Parathyroid adenoma (tissue), 2 donors: ENCODE measurements at regions not wholly inside any gene's neighbourhood (a gene's known extent, or its start where the extent isn't known, plus 50 kb on each side); places are given as distances from the start of the nearest gene placed in this dataset.

Experiments
- H2AFZ ChIP-seq: fragments of 300-600 bp; sonication (generic); one replicate; pipeline ENCODE4 v1.7.0; 2017; ENCODE audit warnings: antibody characterized with exemption, mild to moderate bottlenecking
- H3K27ac ChIP-seq: fragments of 300-600 bp; sonication (generic); one replicate; pipeline ENCODE4 v1.7.0; 2017
- H3K27me3 ChIP-seq: fragments of 300-600 bp; sonication (generic); one replicate; pipeline ENCODE4 v1.7.0; 2017; ENCODE audit warnings: low read length; ENCODE audit not compliant: control insufficient read depth, insufficient read depth
- H3K36me3 ChIP-seq: fragments of 300-600 bp; sonication (generic); one replicate; pipeline ENCODE4 v1.7.0; 2017; ENCODE audit warnings: low read length; ENCODE audit not compliant: control insufficient read depth, insufficient read depth
- H3K4me1 ChIP-seq: fragments of 300-600 bp; sonication (generic); one replicate; pipeline ENCODE4 v1.7.0; 2017; ENCODE audit warnings: control low read depth
- H3K4me2 ChIP-seq: fragments of 300-600 bp; sonication (generic); one replicate; pipeline ENCODE4 v1.7.0; 2017; ENCODE audit warnings: low read length
- H3K4me3 ChIP-seq: fragments of 300-600 bp; sonication (generic); one replicate; pipeline ENCODE4 v1.7.0; 2017; ENCODE audit warnings: low read depth, low read length
- H3K79me2 ChIP-seq: fragments of 300-600 bp; sonication (generic); one replicate; pipeline ENCODE4 v1.7.0; 2017; ENCODE audit warnings: control low read depth
- H3K9ac ChIP-seq: fragments of 300-600 bp; sonication (generic); one replicate; pipeline ENCODE4 v1.7.0; 2017; ENCODE audit warnings: mild to moderate bottlenecking
- H3K9me3 ChIP-seq: fragments of 300-600 bp; sonication (generic); one replicate; pipeline ENCODE4 v1.7.0; 2017; ENCODE audit warnings: low read length; ENCODE audit not compliant: control insufficient read depth
- CTCF ChIP-seq: fragments of 300-600 bp; sonication (generic); IDR thresholded peaks from one replicate; pipeline ENCODE4 v1.7.0; 2017; ENCODE audit warnings: antibody characterized with exemption, mild to moderate bottlenecking
- donor health status: primary hyperparathyroidism.

- Histone ChIP-seq H3K9me3 (no peaks in the 10 kb centered on the region), H3K36me3 (no peaks in the 10 kb centered on the region), H3K27ac (no peak overlapping the region), H3K79me2 (no peaks in the 10 kb centered on the region), H3K27me3 (no peaks in the 10 kb centered on the region), H3K4me3 (no peak overlapping the region), H3K4me2 (no peak overlapping the region), H2AFZ (no peak overlapping the region), H3K4me1 (no peaks in the 10 kb centered on the region), H3K9ac (no peak overlapping the region)
- no peak for TF ChIP-seq CTCF
These were observed 105.2 kb downstream of the PLCE1 start for GRCh38 chr10:94098896-94099295.

GRCh38 chr10:94101894-94102293, 108.2 kb downstream of the PLCE1 start:
- no peak overlapping the region for H3K4me2 ChIP-seq
- H3K27me3 ChIP-seq = no peaks in the 10 kb centered on the region
- TF ChIP-seq CTCF = no peak
- H3K4me1 ChIP-seq = no peaks in the 10 kb centered on the region
- no peak overlapping the region for H2AFZ ChIP-seq
- H3K9me3 ChIP-seq = no peaks in the 10 kb centered on the region
- no peak overlapping the region for H3K27ac ChIP-seq
- H3K9ac ChIP-seq = no peak overlapping the region
- H3K4me3 ChIP-seq = no peak overlapping the region
- no peaks in the 10 kb centered on the region for H3K79me2 ChIP-seq
- H3K36me3 ChIP-seq = no peaks in the 10 kb centered on the region

- no peaks in the 10 kb centered on the region for H3K4me1 ChIP-seq
- H3K4me3 ChIP-seq = no peak overlapping the region
- no peak for TF ChIP-seq CTCF
- no peak overlapping the region for H3K4me2 ChIP-seq
- no peaks in the 10 kb centered on the region for H3K9me3 ChIP-seq
- no peaks in the 10 kb centered on the region for H3K27me3 ChIP-seq
- no peaks in the 10 kb centered on the region for H3K79me2 ChIP-seq
- H3K9ac ChIP-seq = no peak overlapping the region
- H2AFZ ChIP-seq = no peak overlapping the region
- no peak overlapping the region for H3K27ac ChIP-seq
- no peaks in the 10 kb centered on the region for H3K36me3 ChIP-seq
These were observed 108.7 kb downstream of the PLCE1 start for GRCh38 chr10:94102436-94102835.

- H3K36me3 ChIP-seq = no peaks in the 10 kb centered on the region
- H3K4me1 ChIP-seq = no peaks in the 10 kb centered on the region
- no peak for TF ChIP-seq CTCF
- H3K79me2 ChIP-seq = no peaks in the 10 kb centered on the region
- no peak overlapping the region for H3K4me3 ChIP-seq
- no peak overlapping the region for H3K4me2 ChIP-seq
- no peaks in the 10 kb centered on the region for H3K27me3 ChIP-seq
- H2AFZ ChIP-seq = no peak overlapping the region
- H3K9me3 ChIP-seq = no peaks in the 10 kb centered on the region
- no peak overlapping the region for H3K27ac ChIP-seq
- H3K9ac ChIP-seq = no peak overlapping the region
These were observed 109.5 kb downstream of the PLCE1 start for GRCh38 chr10:94103192-94103591.

GRCh38 chr10:94103801-94104221, 110.1 kb downstream of the PLCE1 start:
- H3K4me1 ChIP-seq = no peaks in the 10 kb centered on the region
- no peaks in the 10 kb centered on the region for H3K79me2 ChIP-seq
- H3K9ac ChIP-seq = no peak overlapping the region
- no peak overlapping the region for H3K4me3 ChIP-seq
- no peak overlapping the region for H2AFZ ChIP-seq
- no peak overlapping the region for H3K4me2 ChIP-seq
- no peaks in the 10 kb centered on the region for H3K27me3 ChIP-seq
- H3K27ac ChIP-seq = no peak overlapping the region
- H3K36me3 ChIP-seq = no peaks in the 10 kb centered on the region
- no peaks in the 10 kb centered on the region for H3K9me3 ChIP-seq
- no peak for TF ChIP-seq CTCF
